ENCODE measurements at regions not wholly inside any gene's neighbourhood (a gene's known extent, or its start where the extent isn't known, plus 50 kb on each side); places are given as distances from the start of the nearest gene placed in this dataset.
"Not testable (repeated sequence)": the region's sequence is repeated elsewhere in the genome, so short reads cannot be mapped to it uniquely, and the experiment has no call there.

- TF ChIP-seq POLR2A (IDR thresholded peaks at IDR 0.05; ENCODE audit: low read depth, low read length) (no peak), POLR2AphosphoS5 (IDR thresholded peaks at IDR 0.05; ENCODE audit: low read depth, low read length) (no peak)
- FAIRE-seq (no peak), DNase-seq (ENCODE audit: insufficient read length) (no peak)
Measured at GRCh38 chr2:149715005-149715592, 127.5 kb upstream of the MMADHC start.

- no peak for TF ChIP-seq POLR2AphosphoS5 (IDR thresholded peaks at IDR 0.05; ENCODE audit: low read depth, low read length)
- TF ChIP-seq TAF1 (IDR thresholded peaks at IDR 0.05; ENCODE audit: borderline replicate concordance, low read depth, low read length): no peak
- TF ChIP-seq POLR2A (IDR thresholded peaks at IDR 0.05; ENCODE audit: low read depth, low read length): no peak
- FAIRE-seq: no peak
- DNase-seq (ENCODE audit: insufficient read length): no peak
Measured at GRCh38 chr2:149709496-149710263, 122.1 kb upstream of the MMADHC start.

GRCh38 chr2:149703281-149703680 lies 115.7 kb upstream of the MMADHC start:
- TF ChIP-seq TAF1 (IDR thresholded peaks at IDR 0.05; ENCODE audit: borderline replicate concordance, low read depth, low read length): no peak
- no peak for TF ChIP-seq POLR2AphosphoS5 (IDR thresholded peaks at IDR 0.05; ENCODE audit: low read depth, low read length)
- no peak for TF ChIP-seq POLR2A (IDR thresholded peaks at IDR 0.05; ENCODE audit: low read depth, low read length)
- DNase-seq (ENCODE audit: insufficient read length) (no peak), FAIRE-seq (no peak)

- FAIRE-seq (no peak), DNase-seq (ENCODE audit: insufficient read length) (no peak)
- TF ChIP-seq POLR2A (IDR thresholded peaks at IDR 0.05; ENCODE audit: low read depth, low read length): no peak
- no peak for TF ChIP-seq TAF1 (IDR thresholded peaks at IDR 0.05; ENCODE audit: borderline replicate concordance, low read depth, low read length)
- TF ChIP-seq POLR2AphosphoS5 (IDR thresholded peaks at IDR 0.05; ENCODE audit: low read depth, low read length): no peak
Measured at GRCh38 chr2:149702571-149702970, 115.0 kb upstream of the MMADHC start.

- FAIRE-seq: no peak
- no peak for DNase-seq (ENCODE audit: insufficient read length)
- TF ChIP-seq POLR2A (IDR thresholded peaks at IDR 0.05; ENCODE audit: low read depth, low read length) (no peak), POLR2AphosphoS5 (IDR thresholded peaks at IDR 0.05; ENCODE audit: low read depth, low read length) (no peak), TAF1 (IDR thresholded peaks at IDR 0.05; ENCODE audit: borderline replicate concordance, low read depth, low read length) (no peak)
Measured at GRCh38 chr2:149701241-149701640, 113.7 kb upstream of the MMADHC start.

GRCh38 chr2:149692961-149693396 lies 105.4 kb upstream of the MMADHC start:
- DNase-seq (ENCODE audit: insufficient read length) (no peak), FAIRE-seq (no peak)
- TF ChIP-seq POLR2A (IDR thresholded peaks at IDR 0.05; ENCODE audit: low read depth, low read length): no peak
- TF ChIP-seq TAF1 (IDR thresholded peaks at IDR 0.05; ENCODE audit: borderline replicate concordance, low read depth, low read length): no peak

GRCh38 chr2:149690825-149691224 lies 103.2 kb upstream of the MMADHC start:
- DNase-seq (ENCODE audit: insufficient read length) (no peak), FAIRE-seq (no peak)
- TF ChIP-seq TAF1 (IDR thresholded peaks at IDR 0.05; ENCODE audit: borderline replicate concordance, low read depth, low read length) (no peak), POLR2AphosphoS5 (IDR thresholded peaks at IDR 0.05; ENCODE audit: low read depth, low read length) (no peak)

GRCh38 chr2:149687052-149687427 lies 99.5 kb upstream of the MMADHC start:
- DNase-seq (ENCODE audit: insufficient read length) (no peak), FAIRE-seq (no peak)
- no peak for TF ChIP-seq TAF1 (IDR thresholded peaks at IDR 0.05; ENCODE audit: borderline replicate concordance, low read depth, low read length)
- no peak for TF ChIP-seq POLR2AphosphoS5 (IDR thresholded peaks at IDR 0.05; ENCODE audit: low read depth, low read length)

- no peak for FAIRE-seq
- TF ChIP-seq POLR2A (IDR thresholded peaks at IDR 0.05; ENCODE audit: low read depth, low read length): no peak
- TF ChIP-seq POLR2AphosphoS5 (IDR thresholded peaks at IDR 0.05; ENCODE audit: low read depth, low read length): no peak
- no peak for TF ChIP-seq TAF1 (IDR thresholded peaks at IDR 0.05; ENCODE audit: borderline replicate concordance, low read depth, low read length)
Measured at GRCh38 chr2:149686136-149687051, 98.8 kb upstream of the MMADHC start.

GRCh38 chr2:149685401-149685800 lies 97.8 kb upstream of the MMADHC start:
- DNase-seq (ENCODE audit: insufficient read length); FAIRE-seq: not testable (repeated sequence)

More at GRCh38 chr2:149686136-149687051, 98.8 kb upstream of the MMADHC start:
- DNase-seq (ENCODE audit: insufficient read length): no peak

GRCh38 chr2:149679286-149679685 lies 91.7 kb upstream of the MMADHC start:
- DNase-seq (ENCODE audit: insufficient read length) (no peak), FAIRE-seq (no peak)
- TF ChIP-seq POLR2A (IDR thresholded peaks at IDR 0.05; ENCODE audit: low read depth, low read length): no peak
- TF ChIP-seq POLR2AphosphoS5 (IDR thresholded peaks at IDR 0.05; ENCODE audit: low read depth, low read length): no peak
- TF ChIP-seq TAF1 (IDR thresholded peaks at IDR 0.05; ENCODE audit: borderline replicate concordance, low read depth, low read length): no peak

- DNase-seq (ENCODE audit: insufficient read length) (no peak), FAIRE-seq (no peak)
- TF ChIP-seq POLR2A (IDR thresholded peaks at IDR 0.05; ENCODE audit: low read depth, low read length): no peak
- TF ChIP-seq POLR2AphosphoS5 (IDR thresholded peaks at IDR 0.05; ENCODE audit: low read depth, low read length): no peak
- TF ChIP-seq TAF1 (IDR thresholded peaks at IDR 0.05; ENCODE audit: borderline replicate concordance, low read depth, low read length): no peak
Measured at GRCh38 chr2:149677416-149677815, 89.8 kb upstream of the MMADHC start.
